GM23248 (cell line): ENCODE measurements at regions not wholly inside any gene's neighbourhood (a gene's known extent, or its start where the extent isn't known, plus 50 kb on each side); places are given as distances from the start of the nearest gene placed in this dataset.

Source experiments
- DNase-seq: peaks from one replicate; pipeline ENCODE4 v3.0.0-alpha.2; 2015
- H2AFZ ChIP-seq: fragments of 200-600 bp; sonication (generic); 2 replicates; pipeline ENCODE4 v1.6.1; 2016; ENCODE audit warnings: antibody characterized with exemption
- H3F3A ChIP-seq: fragments of 200-600 bp; sonication (generic); 2 replicates; pipeline ENCODE4 v1.6.1; 2016; ENCODE audit warnings: mild to moderate bottlenecking, antibody characterized with exemption, mixed run types; ENCODE audit not compliant: insufficient read depth
- H3K27ac ChIP-seq: fragments of 200-600 bp; sonication (generic); 2 replicates; pipeline ENCODE4 v1.5.1; 2016; ENCODE audit warnings: mild to moderate bottlenecking
- H3K27me3 ChIP-seq: fragments of 200-600 bp; sonication (generic); replicated peaks from 2 replicates; pipeline ENCODE4 v1.6.1; 2016; ENCODE audit warnings: mild to moderate bottlenecking; ENCODE audit not compliant: insufficient read depth
- H3K36me3 ChIP-seq: fragments of 200-600 bp; sonication (generic); 2 replicates; pipeline ENCODE4 v1.6.1; 2016; ENCODE audit warnings: low read depth, mild to moderate bottlenecking
- H3K4me1 ChIP-seq: fragments of 200-600 bp; sonication (generic); 2 replicates; pipeline ENCODE4 v1.6.1; 2016; ENCODE audit warnings: mild to moderate bottlenecking; ENCODE audit not compliant: insufficient read depth
- H3K4me2 ChIP-seq: fragments of 200-600 bp; sonication (generic); one replicate; pipeline ENCODE4 v1.6.1; 2016; ENCODE audit warnings: mild to moderate bottlenecking; ENCODE audit not compliant: unreplicated experiment
- H3K4me3 ChIP-seq: fragments of 200-600 bp; sonication (generic); 2 replicates; pipeline ENCODE4 v1.5.1; 2016; ENCODE audit warnings: mild to moderate bottlenecking
- H3K79me2 ChIP-seq: fragments of 200-600 bp; sonication (generic); 2 replicates; pipeline ENCODE4 v1.6.1; 2016; ENCODE audit warnings: mild to moderate bottlenecking; ENCODE audit not compliant: insufficient read depth
- H3K9ac ChIP-seq: fragments of 200-600 bp; sonication (generic); 2 replicates; pipeline ENCODE4 v1.6.1; 2016; ENCODE audit warnings: mild to moderate bottlenecking
- H3K9me2 ChIP-seq: fragments of 200-600 bp; sonication (generic); 2 replicates; pipeline ENCODE4 v1.6.1; 2016; ENCODE audit warnings: mixed run types, mild to moderate bottlenecking, moderate library complexity; ENCODE audit not compliant: insufficient read depth
- H3K9me3 ChIP-seq: fragments of 200-600 bp; sonication (generic); one replicate; pipeline ENCODE4 v1.6.1; 2017; ENCODE audit warnings: low read depth
- H4K20me1 ChIP-seq: fragments of 200-600 bp; sonication (generic); 2 replicates; pipeline ENCODE4 v1.6.0; 2016; ENCODE audit not compliant: insufficient read depth
- EZH2 ChIP-seq: fragments of 200-600 bp; sonication (generic); IDR thresholded peaks from 2 replicates; pipeline ENCODE4 v1.6.1; 2018; ENCODE audit warnings: antibody characterized with exemption, mild to moderate bottlenecking; ENCODE audit not compliant: insufficient read depth, poor library complexity, severe bottlenecking
- EZH2phosphoT487 ChIP-seq: fragments of 200-600 bp; sonication (generic); IDR thresholded peaks from 2 replicates; pipeline ENCODE4 v1.6.1; 2018; ENCODE audit warnings: antibody characterized with exemption, moderate library complexity, mild to moderate bottlenecking, low read depth; ENCODE audit not compliant: insufficient read depth
- WGBS, 2 experiments: methylation state at CpG; one replicate each; pipeline ENCODE4 v1.1.6; 2015 to 2017; ENCODE audit warnings: low lambda C conversion rate in 2 of 2, low coverage in 1 of 2; ENCODE audit errors: missing lambda C conversion rate in 2 of 2; 5-methylcytosine and 5-hydroxymethylcytosine counted together
- in situ Hi-C: fragments of 300-500 bp; cut with MboI; formaldehyde crosslinking; loops from 2 replicates; pipeline ENCODE4 v1.15.0; 2020

DNA sequence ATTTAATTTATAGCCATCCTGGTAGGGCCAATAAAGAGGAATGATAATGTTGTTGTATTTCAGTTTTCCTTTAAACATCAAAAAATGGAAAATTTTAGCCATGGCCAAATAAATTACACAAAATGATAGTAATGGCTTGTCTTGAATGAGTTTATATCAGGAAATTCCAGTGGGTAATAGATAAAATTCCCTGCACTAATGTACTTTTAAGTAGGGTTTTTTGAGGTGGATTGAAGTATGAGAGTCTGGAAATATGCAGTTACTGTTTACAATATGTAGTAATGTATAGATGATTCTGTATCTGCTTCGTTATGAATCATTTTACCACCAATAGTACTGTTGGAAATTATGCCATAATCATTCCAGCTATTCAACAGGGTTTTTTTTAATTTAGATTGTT is 219.4 kb upstream of the ROBO2 start:
- no peaks in the 10 kb centered on the region for H3K9me3 ChIP-seq
- no peaks in the 10 kb centered on the region for H3K27me3 ChIP-seq
- in situ Hi-C loops: no loop called here
- no peaks in the 10 kb centered on the region for H3K9me2 ChIP-seq
- no peak overlapping the region for H3K4me3 ChIP-seq
- TF ChIP-seq EZH2 (no peak), EZH2phosphoT487 (no peak)
- DNase-seq: no peak
- H3F3A ChIP-seq: no peaks in the 10 kb centered on the region
- H3K79me2 ChIP-seq: no peaks in the 10 kb centered on the region
- no peaks in the 10 kb centered on the region for H3K4me1 ChIP-seq
- H3K27ac ChIP-seq: no peak overlapping the region
- WGBS, 2 experiments: 32 to 41% methylated on average over 1 of the region's 1 CpG
- H3K36me3 ChIP-seq: no peaks in the 10 kb centered on the region
- no peak overlapping the region for H3K4me2 ChIP-seq
- H2AFZ ChIP-seq: no peak overlapping the region
- no peak overlapping the region for H3K9ac ChIP-seq
- H4K20me1 ChIP-seq: no peaks in the 10 kb centered on the region

DNA sequence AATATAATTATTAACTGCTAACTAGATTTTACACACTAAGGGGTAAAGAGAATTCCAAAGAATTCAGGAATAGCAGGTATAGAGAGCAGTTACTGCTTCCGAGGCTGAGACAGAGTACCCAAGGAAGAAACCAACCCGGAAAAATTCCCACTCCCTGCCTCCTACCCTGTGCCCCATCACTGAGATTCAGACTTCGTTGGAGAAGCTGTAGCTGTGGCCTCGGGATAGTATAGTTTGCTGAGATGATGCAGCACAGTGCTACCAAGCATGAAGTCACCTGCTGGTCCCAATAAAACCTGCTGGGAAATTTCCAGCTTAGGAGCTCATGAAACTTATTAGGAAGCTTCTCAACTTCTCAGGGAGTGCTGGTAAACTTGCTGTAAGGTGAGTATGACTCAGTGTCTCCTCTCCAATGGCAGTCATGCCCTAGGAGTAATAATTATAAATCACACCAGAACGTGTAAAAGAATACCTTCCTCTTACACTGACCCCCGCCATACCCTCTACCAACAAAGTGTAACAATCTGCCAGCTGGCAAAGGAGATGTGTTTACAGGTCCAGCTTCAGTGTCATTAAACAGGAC is 215.2 kb upstream of the ROBO2 start:
- H3K9me2 ChIP-seq: no peaks in the 10 kb centered on the region
- no peaks in the 10 kb centered on the region for H4K20me1 ChIP-seq
- no peak for DNase-seq
- H3K36me3 ChIP-seq: no peaks in the 10 kb centered on the region
- TF ChIP-seq EZH2: no peak
- TF ChIP-seq EZH2phosphoT487: no peak
- no peaks in the 10 kb centered on the region for H3K79me2 ChIP-seq
- no peaks in the 10 kb centered on the region for H3F3A ChIP-seq
- H3K4me2 ChIP-seq: no peak overlapping the region
- H3K4me3 ChIP-seq: no peak overlapping the region
- H3K4me1 ChIP-seq: no peaks in the 10 kb centered on the region
- no peak overlapping the region for H2AFZ ChIP-seq
- H3K27me3 ChIP-seq: no peaks in the 10 kb centered on the region
- in situ Hi-C loops: no loop called here
- H3K9ac ChIP-seq: no peak overlapping the region
- 47 to 52% methylated on average over 6 of the region's 6 CpGs for WGBS, 2 experiments
- H3K9me3 ChIP-seq: no peaks in the 10 kb centered on the region
- no peak overlapping the region for H3K27ac ChIP-seq

DNA sequence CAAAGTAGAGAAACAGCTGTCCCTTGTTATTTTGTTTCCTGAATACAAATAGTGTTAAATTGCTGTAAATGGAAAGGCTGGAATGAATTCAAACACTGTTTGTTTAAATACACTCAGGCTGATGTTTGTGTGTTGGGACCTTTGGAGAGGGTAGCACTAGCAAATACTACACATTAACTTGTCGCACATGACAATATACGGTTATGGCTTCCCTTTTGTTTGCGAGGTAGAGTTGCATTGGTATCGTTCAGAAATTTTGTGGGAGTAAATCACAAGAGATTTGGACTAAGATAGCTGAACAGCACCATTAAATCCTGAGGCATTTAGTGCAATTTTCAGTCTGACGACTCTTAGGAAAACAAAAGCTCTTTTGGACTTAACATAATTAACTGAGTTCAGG is 213.0 kb upstream of the ROBO2 start:
- no peak overlapping the region for H2AFZ ChIP-seq
- in situ Hi-C loops: no loop called here
- 14% methylated on average over 5 of the region's 5 CpGs for WGBS, 2 experiments

DNA sequence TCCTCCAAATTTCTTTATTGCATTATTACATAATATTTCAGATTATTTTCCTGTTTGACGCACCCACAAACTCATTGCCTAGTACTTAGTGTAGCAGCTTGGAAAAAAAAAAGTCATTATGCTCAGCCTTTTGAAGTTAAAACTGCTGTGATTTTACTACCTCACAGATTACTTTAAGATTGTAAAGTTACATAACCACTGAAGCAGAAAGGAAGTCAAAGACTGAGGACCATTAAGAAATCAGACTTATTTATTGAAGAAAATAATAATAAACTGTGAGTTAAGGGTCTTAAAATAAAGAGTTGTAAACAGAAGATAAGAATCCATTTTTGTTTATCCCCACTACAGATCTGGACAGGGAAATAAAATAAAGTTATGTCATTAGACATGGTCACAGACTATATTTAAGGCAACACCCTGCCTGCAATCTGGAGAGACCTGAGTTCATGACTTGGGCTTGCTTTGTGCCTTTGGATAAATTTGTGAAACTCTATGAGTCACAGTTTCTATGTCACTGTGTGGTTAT is 212.1 kb upstream of the ROBO2 start:
- Histone ChIP-seq H3K4me1 (no peaks in the 10 kb centered on the region), H3F3A (no peaks in the 10 kb centered on the region), H3K79me2 (no peaks in the 10 kb centered on the region), H3K27me3 (no peaks in the 10 kb centered on the region), H3K4me3 (no peak overlapping the region), H3K9me3 (no peaks in the 10 kb centered on the region), H4K20me1 (no peaks in the 10 kb centered on the region), H2AFZ (no peak overlapping the region), H3K4me2 (no peak overlapping the region), H3K9ac (no peak overlapping the region), H3K27ac (no peak overlapping the region), H3K36me3 (no peaks in the 10 kb centered on the region), H3K9me2 (no peaks in the 10 kb centered on the region)
- DNase-seq: no peak
- TF ChIP-seq EZH2 (no peak), EZH2phosphoT487 (no peak)
- in situ Hi-C loops: no loop called here
- 40 to 42% methylated on average over 1 of the region's 1 CpG for WGBS, 2 experiments

More for the DNA sequence above, 213.0 kb upstream of the ROBO2 start:
- H3K4me2 ChIP-seq: no peak overlapping the region
- no peaks in the 10 kb centered on the region for H3K4me1 ChIP-seq
- no peaks in the 10 kb centered on the region for H3K27me3 ChIP-seq
- no peaks in the 10 kb centered on the region for H3K9me3 ChIP-seq
- TF ChIP-seq EZH2 (no peak), EZH2phosphoT487 (no peak)
- no peak overlapping the region for H3K27ac ChIP-seq
- no peaks in the 10 kb centered on the region for H3K9me2 ChIP-seq
- DNase-seq: no peak
- H3F3A ChIP-seq: no peaks in the 10 kb centered on the region
- H3K79me2 ChIP-seq: no peaks in the 10 kb centered on the region
- H3K36me3 ChIP-seq: no peaks in the 10 kb centered on the region
- H3K4me3 ChIP-seq: no peak overlapping the region
- no peak overlapping the region for H3K9ac ChIP-seq
- H4K20me1 ChIP-seq: no peaks in the 10 kb centered on the region
